OCI-LY7 (cell line): ENCODE measurements at regions not wholly inside any gene's neighbourhood (a gene's known extent, or its start where the extent isn't known, plus 50 kb on each side); places are given as distances from the start of the nearest gene placed in this dataset.

Experiments
- EZH2phosphoT487 ChIP-seq: fragments of 200-600 bp; sonication (generic); IDR thresholded peaks from 2 replicates; pipeline ENCODE4 v1.6.1; 2018; ENCODE audit warnings: low read depth, borderline replicate concordance, mild to moderate bottlenecking, mixed run types, antibody characterized with exemption, low read length, moderate library complexity, mixed read lengths
- TF ChIP-seq, protein P1 (sequence below): fragments of 200-600 bp; sonication (generic); conservative IDR thresholded peaks from 2 replicates; pipeline ENCODE4 v1.5.1; 2014; ENCODE audit warnings: mild to moderate bottlenecking, antibody characterized with exemption, low read length, moderate library complexity, mixed read lengths

DNA sequence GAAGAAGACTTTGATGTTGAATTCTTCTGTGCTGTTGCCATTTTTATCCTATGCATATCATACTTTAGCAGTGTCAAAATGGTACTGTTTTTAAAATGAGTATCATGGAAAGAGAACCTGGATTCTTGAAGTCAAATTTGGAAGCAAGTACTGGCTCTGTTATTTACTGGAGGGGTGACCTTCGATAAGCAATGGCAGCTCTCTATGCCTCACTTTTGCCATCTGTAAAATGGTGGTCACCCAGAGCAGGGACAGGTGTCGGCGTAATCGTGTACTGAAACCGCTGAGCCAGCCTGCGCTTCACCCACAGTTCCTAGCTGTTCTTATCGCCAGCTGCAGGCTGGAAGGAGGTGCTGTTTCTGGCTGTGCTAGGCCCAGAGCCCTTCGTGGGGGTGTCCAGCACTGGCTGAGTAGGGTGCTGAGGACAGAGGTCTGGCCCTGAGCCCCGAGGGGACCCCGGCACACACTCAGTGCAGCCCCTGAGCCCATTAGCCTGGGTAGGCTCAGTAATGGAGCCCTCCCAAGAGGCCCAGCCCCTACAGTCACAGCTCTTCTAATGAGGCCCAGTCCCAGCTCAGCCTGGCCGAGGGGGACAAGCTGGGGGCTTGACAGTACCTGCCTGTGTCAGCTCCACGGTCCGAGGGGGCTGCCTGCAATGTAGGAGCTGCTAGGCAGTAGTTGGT lies 183.5 kb downstream of the PHETA1 start:
- TF ChIP-seq, protein P1, sequence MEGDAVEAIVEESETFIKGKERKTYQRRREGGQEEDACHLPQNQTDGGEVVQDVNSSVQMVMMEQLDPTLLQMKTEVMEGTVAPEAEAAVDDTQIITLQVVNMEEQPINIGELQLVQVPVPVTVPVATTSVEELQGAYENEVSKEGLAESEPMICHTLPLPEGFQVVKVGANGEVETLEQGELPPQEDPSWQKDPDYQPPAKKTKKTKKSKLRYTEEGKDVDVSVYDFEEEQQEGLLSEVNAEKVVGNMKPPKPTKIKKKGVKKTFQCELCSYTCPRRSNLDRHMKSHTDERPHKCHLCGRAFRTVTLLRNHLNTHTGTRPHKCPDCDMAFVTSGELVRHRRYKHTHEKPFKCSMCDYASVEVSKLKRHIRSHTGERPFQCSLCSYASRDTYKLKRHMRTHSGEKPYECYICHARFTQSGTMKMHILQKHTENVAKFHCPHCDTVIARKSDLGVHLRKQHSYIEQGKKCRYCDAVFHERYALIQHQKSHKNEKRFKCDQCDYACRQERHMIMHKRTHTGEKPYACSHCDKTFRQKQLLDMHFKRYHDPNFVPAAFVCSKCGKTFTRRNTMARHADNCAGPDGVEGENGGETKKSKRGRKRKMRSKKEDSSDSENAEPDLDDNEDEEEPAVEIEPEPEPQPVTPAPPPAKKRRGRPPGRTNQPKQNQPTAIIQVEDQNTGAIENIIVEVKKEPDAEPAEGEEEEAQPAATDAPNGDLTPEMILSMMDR = no peak
- no peak for TF ChIP-seq EZH2phosphoT487
